PC-9 (cell line): ENCODE measurements at regions not wholly inside any gene's neighbourhood (a gene's known extent, or its start where the extent isn't known, plus 50 kb on each side); places are given as distances from the start of the nearest gene placed in this dataset.
"Not testable (repeated sequence)": the region's sequence is repeated elsewhere in the genome, so short reads cannot be mapped to it uniquely, and the experiment has no call there.

Experiments used
- EZH2 ChIP-seq: fragments of 200-600 bp; sonication (generic); IDR thresholded peaks from 2 replicates; pipeline ENCODE4 v1.8.0; 2017; ENCODE audit warnings: antibody characterized with exemption, low read depth
- TF ChIP-seq, protein P1 (sequence below): fragments of 200-600 bp; sonication (generic); conservative IDR thresholded peaks from 2 replicates; pipeline ENCODE4 v1.6.1; 2017; ENCODE audit warnings: mixed run types, antibody characterized with exemption, mild to moderate bottlenecking, moderate library complexity

- TF ChIP-seq, protein P1, sequence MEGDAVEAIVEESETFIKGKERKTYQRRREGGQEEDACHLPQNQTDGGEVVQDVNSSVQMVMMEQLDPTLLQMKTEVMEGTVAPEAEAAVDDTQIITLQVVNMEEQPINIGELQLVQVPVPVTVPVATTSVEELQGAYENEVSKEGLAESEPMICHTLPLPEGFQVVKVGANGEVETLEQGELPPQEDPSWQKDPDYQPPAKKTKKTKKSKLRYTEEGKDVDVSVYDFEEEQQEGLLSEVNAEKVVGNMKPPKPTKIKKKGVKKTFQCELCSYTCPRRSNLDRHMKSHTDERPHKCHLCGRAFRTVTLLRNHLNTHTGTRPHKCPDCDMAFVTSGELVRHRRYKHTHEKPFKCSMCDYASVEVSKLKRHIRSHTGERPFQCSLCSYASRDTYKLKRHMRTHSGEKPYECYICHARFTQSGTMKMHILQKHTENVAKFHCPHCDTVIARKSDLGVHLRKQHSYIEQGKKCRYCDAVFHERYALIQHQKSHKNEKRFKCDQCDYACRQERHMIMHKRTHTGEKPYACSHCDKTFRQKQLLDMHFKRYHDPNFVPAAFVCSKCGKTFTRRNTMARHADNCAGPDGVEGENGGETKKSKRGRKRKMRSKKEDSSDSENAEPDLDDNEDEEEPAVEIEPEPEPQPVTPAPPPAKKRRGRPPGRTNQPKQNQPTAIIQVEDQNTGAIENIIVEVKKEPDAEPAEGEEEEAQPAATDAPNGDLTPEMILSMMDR: not testable (repeated sequence)
- TF ChIP-seq EZH2: not testable (repeated sequence)
Measured at GRCh38 chr15:58363118-58363517, 68.7 kb upstream of the LIPC start.
